Activated CD4-positive, alpha-beta T cell treated with anti-CD3 and anti-CD28 coated beads, Interleukin-10, Interleukin-2, amounts not matched to agents 100 ng/mL and 50 ng/mL, durations not matched to agents 16 hours and 8 hours (primary cell): ENCODE measurements at regions not wholly inside any gene's neighbourhood (a gene's known extent, or its start where the extent isn't known, plus 50 kb on each side); places are given as distances from the start of the nearest gene placed in this dataset.

Experiments used
- DNase-seq: peaks from one replicate; pipeline ENCODE4 v3.0.0-alpha.2; 2020

DNA sequence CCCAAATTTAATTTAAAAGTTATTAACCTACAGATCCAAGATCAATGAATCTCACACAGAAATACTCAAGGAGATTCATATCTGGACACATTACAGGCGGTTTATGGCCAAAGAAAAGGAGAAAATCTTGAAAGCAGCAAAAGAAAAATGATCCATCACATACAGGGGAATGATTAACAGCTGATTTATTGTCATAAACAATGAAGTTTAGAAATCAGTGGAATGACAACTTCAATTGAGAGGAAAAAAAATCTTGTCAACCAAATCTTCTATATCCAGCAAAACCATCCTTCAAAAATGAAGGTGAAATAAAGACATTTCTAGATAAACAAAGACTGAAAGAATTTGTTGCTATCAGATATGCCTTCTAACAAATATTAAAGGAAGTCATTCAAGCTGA, 156.2 kb upstream of the SEMA6D start:
- DNase-seq, result no peak

DNA sequence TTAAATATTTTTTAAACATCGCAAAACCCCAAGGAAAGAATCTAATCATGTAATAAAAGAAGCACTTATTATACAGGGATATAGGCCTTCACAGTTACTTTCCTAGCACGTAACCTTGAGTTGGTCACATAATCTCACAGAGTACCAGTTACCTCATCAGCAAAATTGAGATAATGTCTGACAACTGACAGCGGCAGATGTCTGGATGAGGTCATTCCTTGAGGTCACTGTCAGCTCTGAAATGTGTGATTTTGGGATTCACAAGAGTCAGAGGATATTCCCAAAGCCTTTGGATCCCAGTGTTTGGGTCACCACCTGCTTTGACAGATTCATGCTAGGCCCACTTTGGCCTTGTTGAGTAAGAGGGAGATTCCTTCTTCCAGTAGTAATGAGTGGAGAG, 151.4 kb upstream of the SEMA6D start:
- DNase-seq, result no peak

DNA sequence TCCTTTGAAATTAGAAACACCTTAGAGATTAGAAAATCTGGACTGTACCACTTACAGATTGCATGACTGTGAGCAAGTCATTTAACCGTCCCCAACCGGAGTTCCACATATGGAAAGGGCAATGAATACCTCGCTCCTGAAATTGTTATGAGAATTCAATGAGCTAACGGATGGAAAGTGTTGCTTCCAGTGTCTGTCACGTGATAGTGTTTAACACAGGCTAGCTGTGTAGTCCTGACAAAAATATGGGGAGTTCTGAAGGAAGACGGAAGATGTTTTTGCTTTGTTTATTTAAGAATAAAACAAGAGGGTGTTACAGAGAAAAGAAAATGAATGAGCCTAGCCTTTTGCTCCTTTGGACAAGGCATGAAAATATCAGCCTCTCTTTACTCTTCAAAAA, 150.7 kb upstream of the SEMA6D start:
- DNase-seq, result no peak

DNA sequence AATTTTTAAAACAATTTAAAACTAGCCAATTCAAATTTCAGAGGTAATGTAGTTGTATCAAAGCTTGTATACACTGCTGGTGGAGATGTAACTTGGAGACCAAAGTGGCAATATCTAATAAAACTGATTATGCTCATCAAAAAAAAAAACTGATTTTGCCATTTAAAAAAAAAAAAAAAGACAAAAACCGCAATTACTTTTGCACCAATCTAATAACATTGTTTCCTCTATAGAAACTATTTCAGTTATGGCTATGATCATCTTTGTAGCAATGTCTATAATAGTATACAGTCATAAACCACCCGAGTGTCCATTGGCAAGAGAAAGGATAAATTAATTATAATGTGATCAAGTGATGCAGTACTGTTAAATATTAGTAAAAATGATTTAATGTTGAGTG, 149.3 kb upstream of the SEMA6D start:
- no peak for DNase-seq

DNA sequence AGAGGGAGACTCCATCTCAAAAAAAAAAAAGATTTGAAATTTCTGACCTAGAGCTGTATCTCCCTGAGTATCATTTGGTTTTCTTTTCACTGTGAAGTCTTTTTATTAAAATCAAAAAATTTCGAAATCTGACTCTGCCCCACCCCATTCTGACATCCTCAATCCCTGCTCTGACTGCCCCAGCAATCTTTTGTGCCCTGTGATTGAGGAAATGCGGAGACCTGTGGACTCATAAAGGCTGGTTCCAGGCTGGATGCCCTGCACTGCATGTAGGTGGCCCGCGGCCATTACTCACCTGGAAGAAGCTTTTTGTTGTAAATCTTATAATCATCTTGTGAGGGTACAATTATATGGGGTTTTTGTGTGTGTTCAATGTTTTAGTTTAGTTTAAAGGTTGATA, 147.3 kb upstream of the SEMA6D start:
- no peak for DNase-seq

DNA sequence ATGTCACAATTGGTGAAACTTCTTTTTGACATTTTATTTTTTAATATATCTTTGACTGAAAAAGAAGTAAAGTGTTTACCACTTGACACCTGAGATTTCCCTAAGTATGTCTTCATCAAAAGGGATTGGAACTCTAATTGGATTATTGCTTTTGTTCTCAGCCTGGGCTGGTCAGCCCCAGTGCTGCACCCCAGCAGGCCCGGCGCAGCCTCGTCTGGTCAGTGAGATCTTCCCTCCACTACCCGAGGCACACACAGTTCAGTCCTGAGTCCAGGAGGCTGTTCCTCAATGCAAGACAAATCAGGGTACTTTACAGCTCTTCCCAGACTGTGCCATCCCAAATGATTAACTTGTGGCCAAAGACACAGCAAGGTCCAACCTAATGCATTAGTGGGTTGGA, 146.9 kb upstream of the SEMA6D start:
- DNase-seq, result no peak

DNA sequence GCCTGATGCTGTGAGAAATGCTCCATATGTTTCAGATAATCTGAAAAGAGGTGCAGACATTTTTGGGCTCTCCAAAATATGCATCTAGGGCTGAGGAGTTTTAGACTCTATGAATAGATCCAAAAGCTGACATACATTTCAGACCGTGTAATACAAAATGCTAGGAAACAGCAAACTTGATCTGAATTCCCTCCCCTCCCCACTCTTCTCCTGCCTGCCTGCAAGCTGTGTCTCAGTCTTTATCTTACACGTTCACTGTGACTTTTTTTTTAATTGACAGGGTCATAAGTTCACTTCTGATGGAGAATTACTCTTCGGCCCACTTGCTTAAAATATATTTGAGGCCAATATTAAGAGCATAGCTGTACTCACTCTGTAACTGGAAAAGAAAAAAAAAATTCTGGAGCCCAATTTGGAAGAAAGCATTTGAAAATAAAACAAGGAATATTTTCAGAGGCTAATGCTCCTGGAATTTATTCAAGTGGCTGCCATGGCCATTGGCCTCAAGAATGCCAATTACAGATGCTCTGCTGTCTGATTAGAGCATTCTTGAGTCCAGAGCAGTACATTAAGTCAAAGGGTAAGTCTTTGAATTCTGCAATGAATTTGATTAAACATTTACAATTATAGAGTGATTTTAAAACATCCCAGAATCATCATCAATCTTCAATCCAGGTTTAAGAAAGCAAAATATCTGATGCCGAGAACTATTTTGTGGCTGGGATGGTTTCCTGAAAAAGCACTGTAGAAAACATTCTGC, 146.2 kb upstream of the SEMA6D start:
- DNase-seq, result no peak

DNA sequence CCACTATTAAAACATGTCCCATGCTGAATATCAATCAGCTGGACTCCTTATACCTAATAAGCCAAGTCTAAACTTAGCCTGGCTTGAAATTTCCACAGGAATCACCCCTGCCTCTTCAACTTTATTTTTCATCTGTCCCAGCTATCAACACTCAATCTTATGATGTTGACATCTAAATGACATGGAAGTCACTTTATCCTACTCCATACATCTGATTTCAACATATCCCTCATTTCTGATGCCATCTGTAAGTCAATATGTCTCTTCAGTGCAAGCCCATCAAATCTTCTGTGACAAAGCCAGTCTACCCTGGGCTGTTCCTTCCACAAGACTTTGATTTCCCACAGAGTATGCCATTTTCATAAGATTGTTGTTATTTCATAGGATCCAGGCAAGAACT, 143.6 kb upstream of the SEMA6D start:
- no peak for DNase-seq

DNA sequence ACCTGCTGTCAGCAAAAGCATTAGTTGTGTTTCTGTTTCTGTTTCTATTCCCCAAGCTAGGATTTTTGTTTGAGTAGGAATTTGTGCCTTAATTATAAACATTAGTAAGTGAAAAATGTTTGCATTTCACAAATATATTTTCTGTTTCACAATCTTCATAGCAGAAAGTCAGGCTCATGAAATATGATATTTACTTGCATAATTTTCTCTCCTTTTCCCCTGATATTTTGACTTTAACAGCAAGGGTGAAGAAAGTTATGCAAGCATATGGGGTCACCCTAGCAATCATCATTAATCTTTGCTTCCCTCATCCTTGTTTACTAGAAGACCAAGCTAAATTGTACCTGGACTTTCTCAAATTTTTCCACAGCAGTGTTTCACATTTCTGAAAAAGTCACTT, 140.3 kb upstream of the SEMA6D start:
- no peak for DNase-seq

DNA sequence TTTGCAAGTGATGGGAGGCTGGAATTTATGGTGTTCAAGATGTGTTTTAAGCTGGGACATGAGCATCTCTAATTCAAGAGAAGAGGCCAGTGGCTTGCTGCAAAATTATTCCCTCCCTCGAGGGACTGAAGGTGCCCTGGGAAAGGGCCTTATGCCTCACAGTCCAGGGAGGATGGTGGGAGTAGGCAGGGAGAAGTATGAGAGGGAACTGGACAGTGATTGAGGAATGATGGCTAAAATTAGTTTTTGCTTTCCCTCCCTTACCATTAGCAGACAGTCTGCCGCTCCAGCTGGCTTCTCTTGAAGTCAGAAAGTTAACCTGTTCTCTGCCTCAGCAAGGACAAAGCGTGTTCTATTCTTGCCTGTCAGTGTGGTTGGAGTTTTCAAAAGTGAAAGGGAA, 139.8 kb upstream of the SEMA6D start:
- DNase-seq, result no peak

DNA sequence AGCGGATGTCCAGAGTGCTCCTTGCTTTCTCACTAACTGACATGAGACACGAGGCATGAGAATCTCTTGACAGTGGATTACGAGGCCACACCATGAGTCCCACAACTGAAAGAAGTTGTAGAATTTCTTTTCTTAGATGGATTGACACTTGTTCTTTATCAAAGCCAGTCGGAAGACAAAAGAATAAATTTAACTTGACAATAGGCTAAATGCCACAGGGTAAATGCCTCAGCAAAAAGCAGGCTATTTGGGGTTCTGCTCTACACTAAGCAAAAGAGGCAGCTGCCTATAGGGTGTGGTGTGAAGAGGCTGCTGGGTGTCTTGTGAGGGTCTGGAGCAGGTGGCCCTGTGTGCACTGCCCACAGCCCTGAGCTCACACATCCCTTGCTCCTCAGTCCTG, 135.1 kb upstream of the SEMA6D start:
- DNase-seq, result no peak

DNA sequence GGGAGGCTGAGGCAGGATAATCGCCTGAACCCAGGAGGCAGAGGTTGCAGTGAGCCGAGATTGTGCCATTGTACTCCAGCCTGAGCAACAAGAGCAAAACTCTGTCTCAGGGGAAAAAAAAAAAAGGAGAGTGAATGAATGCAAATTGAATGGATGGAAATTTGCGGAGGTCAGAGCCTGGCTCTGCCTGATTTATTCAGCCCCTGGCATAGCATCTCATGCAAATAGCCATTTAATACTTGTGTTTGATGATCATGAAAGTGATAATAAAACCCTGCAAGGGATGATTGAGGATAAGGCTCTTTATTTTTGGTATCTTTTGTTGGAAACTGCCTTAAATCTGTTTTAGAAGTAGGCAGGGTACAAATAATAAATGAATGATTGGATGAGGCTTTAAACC, 133.0 kb upstream of the SEMA6D start:
- no peak for DNase-seq

DNA sequence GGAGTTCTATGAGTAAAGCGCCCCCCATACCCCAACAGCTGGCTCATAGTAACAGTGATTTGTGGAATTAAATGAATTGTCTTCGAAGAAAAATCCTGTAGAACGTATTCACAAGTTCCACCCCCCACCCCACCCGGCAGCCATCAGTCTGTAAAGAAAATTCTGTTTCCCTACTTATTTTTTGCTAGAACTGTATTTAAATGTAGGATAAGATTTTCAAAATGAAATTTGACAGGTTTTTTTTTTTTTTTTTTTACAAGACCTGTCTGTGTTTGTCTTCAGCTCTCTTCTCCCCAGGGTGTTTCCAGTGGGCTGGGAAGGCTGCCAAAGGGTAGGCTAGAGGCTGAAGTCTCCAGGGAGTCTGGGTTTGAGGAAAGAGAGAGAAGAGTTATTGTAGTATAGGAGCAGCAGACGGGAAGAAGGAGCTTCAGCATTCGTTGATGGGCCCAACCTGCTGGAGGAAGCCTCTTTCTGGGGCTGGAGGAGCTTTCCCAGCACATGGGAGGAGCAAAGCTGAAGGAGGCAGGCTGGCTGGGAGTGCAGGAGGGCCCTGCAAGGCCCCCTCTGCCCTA, 130.6 kb upstream of the SEMA6D start:
- DNase-seq, result no peak

DNA sequence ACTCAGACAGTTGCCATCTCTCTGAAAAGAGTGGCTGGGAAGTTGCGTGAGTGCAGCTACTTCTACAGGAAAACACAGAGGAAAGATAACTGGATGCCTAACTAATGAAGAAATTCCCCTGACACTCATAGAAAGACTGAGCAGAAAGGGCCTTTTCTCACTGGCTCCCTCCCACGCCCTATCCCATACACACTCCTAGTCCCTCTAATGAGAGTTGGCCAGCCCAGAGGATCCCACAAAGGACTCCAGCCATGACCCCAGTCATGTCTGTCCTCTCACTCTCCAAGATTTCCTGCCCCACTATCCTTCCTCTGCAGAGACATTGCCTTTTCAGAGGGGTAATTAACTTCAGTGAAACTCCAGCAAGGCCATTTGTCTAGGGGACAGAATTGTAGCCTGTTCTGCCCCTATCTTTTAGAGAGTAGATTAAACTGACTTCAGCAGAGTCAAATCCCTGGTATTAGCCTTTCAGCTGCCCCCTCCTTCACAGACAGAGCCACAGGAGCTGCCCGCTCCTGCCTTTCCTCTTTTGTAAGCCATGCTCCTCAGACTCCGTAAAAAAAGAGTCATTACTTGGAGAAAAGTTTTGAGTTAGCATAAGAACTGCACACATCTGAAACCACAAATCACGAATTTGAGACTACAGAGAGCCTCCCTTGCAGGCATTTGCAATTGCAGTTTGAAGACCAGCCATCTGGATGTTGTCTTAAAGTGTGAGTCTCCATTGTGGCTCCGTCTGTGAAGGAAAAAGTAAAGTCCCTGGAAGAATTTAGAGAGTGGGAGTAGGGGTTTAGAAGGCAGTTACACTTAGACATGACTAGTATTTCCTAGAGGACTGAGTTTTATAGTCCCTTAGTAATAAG, 129.1 kb upstream of the SEMA6D start:
- no peak for DNase-seq

DNA sequence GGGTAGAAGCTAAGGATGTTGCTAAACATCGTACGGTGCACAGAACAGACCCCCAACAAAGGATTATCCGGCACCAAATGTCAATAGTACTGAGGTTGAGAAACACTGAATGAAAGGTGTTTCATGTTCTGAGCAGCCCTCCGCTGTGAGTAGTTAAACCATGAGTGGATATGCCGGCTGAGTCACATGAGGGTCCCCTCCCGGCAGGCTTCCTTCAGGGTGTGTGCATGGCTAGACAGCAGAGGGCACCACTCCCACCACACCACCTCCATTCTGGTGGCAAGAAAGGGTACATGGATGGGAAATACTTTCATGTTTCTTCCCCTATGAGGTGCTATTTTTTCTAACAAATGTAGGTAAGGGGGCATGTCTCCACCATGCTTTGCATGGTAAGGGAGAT, 128.3 kb upstream of the SEMA6D start:
- DNase-seq, result no peak

DNA sequence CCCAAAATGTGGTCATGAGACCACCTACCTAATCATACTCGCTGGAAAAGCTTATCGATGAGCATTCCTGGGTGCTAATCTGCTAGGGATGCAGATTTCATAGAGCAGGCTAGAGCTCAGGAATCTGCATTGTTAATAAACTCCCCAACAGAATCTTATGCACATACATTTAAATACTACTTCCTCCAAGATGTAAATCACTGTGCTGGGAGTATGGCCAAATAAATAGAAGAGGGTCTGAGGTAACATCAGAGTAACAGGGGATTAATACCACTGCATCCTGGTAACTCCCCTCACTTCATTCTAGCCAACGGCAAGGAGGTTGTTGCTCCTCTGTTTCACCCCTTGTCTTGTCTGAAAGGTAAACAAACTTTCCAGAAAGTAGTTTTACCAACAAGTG, 118.3 kb upstream of the SEMA6D start:
- DNase-seq, result no peak

DNA sequence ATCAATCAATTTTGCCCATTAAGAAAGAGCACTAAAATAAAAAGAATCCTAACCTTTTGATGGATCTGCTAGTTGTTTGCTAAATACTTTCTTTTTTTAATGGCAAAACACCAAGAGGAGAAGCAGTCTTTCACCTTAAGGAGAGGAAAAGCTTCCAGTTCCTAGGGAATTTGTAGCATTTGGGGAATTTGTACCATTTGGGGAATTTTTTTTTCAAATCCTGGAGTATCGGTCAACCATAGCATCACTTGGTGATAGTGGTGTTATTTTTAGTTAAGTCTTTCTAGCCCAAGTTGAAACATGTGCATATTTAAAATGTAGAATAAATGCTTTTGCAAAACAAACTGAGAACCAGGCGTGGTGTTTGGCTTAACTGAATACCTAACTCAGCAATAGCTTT, 117.5 kb upstream of the SEMA6D start:
- DNase-seq, result no peak

DNA sequence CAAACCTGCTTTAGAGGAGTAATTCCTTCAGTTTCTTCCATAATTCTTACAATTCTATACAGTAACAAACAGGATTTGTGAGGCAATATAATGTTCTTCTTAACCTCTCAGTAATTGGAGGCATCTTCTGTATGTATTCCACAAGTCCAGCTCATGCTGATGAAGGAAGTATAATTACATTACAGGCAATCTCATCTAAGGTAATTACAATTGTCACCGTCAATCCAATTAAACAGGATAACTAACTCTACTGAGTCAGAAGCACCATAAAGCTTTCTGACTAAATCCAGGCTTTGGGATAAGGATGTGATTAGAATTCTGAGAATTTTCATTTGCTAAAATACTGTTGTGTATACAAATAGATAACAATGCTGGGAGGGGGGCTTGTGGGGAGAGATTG, 115.2 kb upstream of the SEMA6D start:
- DNase-seq, result no peak

DNA sequence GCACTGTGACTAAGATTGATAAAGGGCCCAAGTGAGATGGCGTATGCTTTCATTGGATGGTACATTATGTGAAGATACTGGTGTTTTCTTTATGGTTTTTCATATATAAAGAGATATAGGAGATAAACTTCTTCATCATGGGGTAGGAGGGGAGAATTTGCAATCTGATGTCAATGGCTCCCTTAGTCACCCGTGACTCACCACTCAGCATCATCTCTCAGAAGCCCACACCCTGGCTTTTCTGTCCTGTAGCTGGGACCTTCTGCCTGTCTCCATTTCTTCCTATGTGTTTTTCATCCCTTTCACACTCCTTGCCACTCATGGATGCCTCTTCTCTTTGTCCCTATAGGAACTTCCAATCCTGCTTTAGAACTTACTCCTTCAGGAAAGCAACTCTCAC, 114.3 kb upstream of the SEMA6D start:
- DNase-seq, result no peak

DNA sequence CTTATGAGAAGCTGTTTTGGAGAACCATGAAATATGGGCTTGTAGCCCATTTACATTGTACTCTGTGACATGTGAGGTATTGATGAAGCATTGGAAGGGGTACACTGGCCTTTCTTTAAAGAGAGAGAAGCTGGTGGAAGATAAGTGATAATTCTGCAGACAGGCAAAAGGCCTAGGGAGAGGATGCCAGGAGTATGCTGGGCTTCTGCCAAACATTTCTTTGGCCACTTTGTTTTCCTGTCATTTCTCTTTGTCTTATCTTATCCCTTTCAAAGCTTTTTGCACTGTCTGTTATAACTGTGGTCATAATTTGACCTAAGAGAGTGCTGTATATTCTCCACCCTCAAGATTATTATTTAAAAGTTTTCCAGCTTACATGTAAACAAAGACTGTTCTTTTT, 109.6 kb upstream of the SEMA6D start:
- DNase-seq, result no peak

DNA sequence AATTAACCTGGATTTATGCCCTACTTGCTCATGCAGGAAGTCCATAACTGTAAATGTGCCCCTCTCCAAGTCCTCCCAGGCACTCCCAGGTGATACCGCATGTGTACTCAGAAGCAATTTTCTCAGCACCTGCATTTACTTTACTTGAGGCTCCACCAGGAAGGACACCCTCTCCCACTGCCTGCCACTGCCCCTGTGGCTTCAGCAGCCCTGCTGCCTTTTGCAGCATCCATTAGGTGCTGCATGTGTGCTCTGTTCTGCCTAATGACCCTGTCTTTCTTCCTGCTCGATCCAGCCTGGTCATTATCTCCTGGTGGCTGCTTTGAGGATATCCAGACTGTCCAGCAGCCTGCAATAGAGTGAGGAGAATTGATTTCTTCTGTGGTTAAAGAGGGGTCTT, 107.6 kb upstream of the SEMA6D start:
- DNase-seq, result no peak

DNA sequence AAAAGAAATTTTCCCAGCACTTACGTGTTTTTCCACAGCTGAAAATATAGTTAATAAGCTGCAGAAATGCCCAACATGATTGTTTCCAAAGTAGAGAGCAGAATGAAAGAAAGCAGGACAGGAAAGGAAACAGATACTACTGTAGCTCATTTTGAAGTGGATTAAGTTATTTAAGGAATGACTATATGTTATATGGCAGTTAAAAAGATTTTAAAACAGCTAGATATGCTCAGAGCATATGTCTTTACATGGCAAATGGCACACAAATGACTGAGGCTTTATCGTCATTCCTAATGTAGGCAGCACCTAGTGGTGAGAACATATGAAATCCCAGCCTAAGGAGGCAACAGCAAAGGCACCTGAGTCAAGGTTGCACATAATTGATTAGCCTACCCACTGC, 106.6 kb upstream of the SEMA6D start:
- no peak for DNase-seq

DNA sequence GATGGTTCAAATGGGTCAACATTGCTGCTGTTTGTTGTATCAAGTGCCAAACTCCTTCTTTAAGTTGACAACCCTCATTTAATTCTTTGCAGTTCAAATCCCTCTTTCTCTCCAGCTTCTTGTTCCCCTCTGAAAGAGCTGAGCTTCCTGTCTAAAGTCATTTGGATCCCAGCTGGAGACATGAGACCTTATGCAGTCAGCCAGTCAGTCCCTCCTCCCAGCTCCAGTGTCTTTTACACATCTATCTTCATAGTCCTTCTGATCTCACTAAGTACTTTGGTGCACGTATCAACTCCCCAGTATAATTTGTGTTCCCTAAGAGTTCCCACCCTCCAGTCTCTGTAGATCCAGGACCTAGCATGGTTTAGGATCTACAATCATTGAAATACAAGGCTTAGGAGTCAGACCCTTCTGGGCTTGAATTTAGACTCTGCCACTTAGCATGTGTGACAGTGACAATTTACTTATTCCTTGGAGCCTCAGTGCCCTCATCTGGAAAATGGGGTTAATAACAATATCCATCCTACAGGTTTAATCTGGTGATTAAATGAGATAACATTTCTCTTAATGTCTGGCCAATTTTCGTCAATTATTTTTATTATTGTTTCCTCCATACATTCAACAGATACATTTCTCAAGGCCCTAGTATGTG, 102.8 kb upstream of the SEMA6D start:
- DNase-seq, result no peak

DNA sequence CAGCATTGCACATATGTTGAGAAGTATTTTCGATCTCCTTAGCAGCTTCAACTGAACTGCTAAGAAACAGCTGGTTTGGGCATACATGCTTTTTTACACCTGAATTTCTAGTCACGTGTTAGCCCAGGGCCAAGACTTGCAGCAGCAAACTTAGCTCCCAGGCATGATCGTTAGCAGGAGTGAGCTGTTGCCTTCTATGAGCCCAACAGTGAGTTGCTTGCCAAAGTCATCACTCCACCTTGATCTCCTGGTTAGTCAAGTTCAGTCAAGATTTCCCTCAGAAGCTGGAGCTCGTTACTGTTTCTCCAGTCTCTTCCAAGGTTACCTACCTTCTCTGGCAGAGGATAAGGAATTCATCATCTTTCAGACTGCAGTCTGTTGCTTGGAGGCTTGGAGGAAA, 100.4 kb upstream of the SEMA6D start:
- no peak for DNase-seq
